HG02938 (cell line): ENCODE measurements at regions not wholly inside any gene's neighbourhood (a gene's known extent, or its start where the extent isn't known, plus 50 kb on each side); places are given as distances from the start of the nearest gene placed in this dataset.

Source experiments
- ATAC-seq: cut with Tn5 transposase; IDR thresholded peaks from one replicate; pipeline ENCODE4 v1.9.1; 2021; ENCODE audit warnings: mild to moderate bottlenecking, moderate library complexity; ENCODE audit not compliant: unreplicated experiment

DNA sequence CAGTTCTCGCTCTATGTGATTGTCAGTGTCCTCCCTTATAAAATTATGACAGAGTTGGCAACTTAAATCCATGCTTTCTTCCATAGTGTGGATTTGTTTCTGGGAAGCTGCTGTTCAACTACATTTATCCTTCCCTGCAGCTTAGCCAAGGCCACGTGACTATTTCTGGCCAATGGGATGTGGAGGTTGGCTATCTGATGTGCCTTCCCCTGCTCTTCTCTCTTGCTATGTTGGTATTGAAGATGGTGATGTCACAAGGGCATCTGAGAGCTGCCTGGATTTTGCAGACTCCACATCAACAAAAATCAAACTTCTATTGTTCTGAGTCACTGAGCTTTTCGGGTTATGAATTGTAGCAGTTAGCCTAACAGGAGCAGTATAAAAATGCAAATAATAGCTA, 164.9 kb upstream of the RHOBTB1 start:
- ATAC-seq: no peak

DNA sequence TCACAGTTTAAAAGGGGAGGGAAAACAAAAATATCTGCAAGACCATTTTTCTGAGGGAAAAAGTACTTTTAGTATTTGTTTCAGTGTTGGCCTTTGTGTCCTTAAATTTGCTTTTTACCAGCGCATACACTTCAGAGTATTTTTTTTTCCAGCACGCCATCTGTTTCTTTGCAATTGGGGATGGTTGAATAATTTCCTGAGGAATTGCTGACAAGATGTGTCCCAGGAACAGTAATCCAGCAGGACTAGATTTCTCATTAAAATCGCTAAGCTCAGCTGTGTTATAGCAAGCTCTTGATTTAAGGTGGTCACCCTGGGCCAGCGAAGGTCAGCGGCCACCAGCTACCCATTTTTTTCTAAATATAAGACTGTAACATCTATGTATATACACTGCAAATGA, 156.9 kb upstream of the RHOBTB1 start:
- no peak for ATAC-seq

DNA sequence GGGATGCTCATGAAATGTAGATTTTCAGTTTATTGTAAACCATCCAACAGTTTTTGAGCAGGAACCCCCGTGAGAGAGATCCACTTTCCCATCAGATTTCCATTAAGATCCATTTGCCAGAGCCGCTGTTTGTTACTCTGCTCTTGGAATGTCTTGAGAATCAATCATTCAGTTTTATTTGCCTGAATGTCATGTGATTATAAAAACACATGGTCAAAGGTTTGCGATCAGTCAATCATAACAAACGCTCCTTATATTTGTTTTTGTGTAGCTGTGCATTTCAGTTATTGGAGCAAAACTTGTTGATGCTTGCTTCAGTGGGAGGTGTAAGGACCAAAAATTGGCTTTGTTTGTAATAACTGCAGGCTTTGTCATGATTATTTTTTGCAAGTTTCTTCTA, 155.8 kb upstream of the RHOBTB1 start:
- no peak for ATAC-seq

DNA sequence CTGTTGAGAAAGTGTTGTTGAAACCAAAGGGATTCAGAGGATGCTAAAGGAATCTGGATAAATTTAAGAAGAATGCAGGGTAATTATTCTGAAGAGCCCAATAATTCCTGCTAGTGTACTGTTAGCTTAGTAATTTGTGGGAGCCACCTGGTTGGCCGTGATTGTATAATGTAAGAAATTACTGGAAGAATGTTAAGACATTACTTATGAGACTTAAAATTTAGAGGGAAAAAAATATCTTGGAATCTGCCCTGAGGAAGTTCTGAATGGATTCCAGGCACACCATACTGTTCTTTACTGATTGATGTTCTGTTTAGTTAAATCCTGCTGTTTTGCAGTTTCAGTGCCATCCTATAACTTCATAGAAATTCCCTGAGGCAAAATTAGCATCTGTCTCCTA, 155.0 kb upstream of the RHOBTB1 start:
- no peak for ATAC-seq

DNA sequence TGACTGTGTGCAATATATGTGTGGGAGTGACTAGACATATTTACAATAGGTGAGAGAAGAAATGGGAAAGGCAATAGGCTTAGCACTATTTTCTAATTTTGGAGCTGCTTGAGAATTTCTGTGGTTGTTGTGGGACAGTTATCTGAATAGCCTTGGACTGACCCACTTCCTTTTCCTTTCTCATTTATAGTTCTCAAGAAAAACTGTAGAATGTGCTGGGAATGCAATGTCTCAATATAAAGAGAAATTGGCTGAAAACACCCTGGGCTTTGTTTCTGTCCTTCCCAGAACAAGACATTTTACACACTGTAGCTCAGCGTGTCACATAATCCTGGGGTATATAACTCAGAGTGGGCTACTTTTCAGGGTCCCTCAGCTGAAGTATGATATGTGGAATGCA, 153.0 kb upstream of the RHOBTB1 start:
- no peak for ATAC-seq

DNA sequence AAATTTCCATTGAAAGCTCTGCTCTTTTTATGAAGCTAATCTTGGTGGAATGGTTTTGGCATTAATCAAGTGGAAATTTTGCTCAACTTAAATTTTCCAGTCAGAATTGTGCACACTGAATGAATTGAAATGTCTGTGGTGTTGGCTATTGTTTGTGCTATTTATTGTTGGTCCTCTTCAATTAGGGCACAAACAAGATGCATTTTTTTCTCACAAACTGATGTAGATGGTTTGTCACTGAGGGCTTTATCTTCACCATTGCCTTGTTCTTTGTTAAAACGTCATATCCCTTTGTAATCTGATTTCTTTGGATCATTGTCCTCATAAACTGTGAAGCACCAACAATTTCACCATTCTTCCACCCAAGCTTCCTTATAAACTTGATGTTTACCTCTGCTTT, 152.1 kb upstream of the RHOBTB1 start:
- ATAC-seq: no peak

DNA sequence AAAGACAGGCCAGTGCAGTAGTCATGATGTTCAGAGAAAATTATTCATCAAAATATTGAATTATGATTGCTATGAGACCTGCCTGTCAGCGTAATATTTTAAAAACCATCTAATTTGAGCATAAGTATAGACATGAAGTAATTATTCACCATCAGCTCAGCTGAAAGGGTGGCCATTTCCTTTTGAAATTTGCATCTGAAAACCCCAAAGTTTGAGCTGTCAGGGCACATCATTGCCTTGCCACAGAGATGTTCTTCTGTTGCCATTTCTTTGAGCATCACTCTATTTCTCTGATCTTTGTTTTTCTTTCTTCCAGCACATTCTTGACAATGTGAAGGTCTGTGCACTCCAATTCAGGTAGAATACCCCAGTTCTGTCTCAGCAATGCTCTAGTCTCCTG, 147.5 kb upstream of the RHOBTB1 start:
- ATAC-seq: no peak

DNA sequence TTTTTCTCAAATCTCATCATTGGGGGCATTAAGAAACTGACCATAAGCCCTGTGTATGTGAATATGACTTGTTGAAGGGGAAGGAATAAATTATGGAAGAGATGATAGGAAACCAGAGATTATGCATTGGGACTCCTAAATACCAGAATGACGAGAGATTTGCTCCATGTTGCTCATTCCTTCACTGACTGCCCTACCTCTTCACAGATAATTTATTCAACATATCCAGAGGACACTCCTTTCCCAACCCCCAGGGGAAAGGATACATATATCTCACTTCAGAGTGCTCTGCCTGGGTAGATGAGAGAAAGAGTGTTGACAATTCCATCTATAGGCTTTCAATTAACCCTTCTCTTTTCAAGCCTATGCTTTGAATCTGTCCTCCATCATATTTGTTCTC, 145.3 kb upstream of the RHOBTB1 start:
- ATAC-seq: no peak

DNA sequence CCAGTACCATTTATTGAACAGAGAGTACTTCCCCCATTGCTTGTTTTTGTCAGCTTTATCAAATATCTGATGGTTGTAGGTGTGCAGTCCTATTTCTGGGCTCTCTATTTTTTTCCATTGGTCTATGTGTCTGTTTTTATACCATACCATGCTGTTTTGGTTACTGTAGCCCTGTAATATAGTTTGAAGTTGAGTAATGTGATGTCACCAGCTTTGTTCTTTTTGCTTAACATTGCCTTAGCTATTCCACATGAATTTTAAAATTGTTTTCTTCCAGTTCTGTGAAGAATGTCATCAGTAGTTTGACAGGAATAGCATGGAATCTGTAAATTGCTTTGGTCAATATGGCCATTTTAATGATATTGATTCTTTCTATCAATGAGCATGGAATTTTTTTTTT, 140.5 kb upstream of the RHOBTB1 start:
- no peak for ATAC-seq

DNA sequence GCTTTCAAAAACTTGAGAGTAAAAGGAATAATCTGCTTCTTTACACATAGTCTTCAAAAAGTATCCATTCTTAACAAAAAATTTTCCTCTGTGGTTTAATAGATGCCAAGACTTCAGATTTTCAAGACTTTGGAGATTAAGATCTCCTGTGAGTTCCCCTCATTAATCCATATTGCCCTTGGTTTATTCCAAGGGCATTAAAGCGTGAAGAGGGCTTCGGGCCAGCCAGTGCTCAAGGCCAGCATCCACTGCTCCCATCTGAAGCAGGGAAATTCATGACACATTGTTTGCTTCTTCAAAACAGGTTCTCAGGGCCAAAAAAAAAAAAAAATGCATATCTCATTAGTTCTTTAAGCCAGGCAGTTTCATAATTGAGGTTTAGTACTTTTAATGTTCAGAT, 137.3 kb upstream of the RHOBTB1 start:
- ATAC-seq: no peak

DNA sequence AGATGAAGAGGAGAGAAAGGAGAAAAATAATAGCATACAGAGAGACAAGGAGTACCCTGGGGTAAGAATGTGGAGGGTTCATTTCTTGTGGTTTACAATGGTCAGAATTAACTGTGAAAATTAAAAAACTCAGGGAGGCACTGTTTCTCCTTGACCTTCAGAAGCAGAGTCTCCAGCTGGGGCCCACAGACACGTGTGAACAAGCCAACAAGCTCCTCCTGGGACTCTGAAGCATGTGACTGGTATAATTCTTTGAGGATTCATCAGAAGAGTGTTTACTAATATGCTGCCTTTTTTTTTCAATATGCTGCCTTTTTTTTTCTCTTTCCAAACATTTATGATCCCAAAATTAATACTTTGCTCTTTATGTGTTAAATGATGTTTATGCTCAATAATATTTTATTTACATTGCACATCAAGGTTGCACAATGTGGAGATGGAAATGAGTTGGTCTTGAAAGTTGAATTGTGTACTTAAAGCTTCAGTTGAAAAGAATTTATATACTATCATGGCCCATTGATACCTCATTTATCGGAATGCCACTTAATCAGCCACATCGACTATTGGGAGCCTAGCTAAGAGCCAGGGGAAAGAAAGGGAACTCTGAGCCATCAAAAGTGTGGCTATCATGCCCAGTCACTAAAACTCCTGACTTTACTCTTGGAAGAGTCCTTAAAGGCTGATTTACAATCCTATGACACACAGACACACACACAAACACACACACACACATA, 134.7 kb upstream of the RHOBTB1 start:
- ATAC-seq: no peak

DNA sequence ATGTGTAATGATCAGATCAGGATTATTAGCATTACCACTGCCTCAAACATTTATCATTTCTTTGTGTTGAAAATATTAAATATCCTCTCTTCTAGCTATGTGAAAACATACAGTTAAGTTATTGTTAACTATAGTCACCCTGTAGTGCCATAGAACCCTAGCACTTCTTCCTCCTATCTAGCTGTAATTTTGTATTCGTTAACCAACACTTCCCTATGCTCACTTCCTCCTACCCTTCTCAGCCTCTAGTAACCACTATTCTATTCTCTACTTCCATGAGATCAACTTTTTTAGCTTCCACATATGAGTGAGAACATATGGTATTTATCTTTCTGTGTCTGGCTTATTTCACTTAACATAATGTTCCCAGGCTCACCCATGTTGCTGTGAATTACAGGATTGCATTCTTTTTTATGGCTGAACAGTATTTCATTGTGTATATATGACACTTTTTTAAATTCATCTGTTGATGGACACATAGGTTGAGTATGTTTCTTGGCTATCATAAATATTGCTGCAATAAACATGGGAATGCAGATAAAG, 132.7 kb upstream of the RHOBTB1 start:
- no peak for ATAC-seq

DNA sequence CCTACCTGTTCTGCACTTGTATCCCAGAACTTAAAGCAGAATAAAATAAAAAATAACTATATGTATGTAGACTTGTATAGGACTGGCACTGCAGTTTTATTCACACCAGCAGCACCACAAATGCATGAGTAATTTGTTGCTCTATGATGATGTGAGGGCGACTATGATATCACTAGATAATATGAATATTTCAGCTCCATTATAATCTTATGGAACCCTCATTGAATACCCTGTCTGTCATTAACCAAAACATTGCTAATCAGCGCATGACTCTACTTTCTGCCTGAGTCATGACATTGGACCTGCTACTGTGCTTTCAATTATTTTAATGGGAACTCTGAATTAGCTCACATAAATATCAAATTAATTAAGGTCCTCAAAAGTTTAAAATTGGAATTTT, 129.4 kb upstream of the RHOBTB1 start:
- ATAC-seq: no peak

DNA sequence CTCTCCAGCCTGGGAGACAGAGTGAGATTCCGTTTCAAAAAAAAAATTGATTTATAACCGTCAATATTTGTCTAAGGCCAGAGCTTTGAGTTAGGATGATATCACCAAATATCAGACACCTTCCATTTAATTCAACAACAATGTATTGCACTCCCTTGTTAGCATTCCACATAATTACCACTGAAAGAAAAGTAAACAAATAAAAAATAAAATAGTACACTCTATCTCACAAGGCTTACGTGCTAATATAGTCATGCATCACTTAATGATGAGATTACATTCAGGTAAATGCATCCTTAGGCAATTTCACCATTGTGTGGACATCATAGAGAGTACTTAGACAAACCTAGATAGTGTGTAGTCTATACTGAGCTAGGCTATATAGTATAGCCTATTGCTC, 127.6 kb upstream of the RHOBTB1 start:
- ATAC-seq: no peak

DNA sequence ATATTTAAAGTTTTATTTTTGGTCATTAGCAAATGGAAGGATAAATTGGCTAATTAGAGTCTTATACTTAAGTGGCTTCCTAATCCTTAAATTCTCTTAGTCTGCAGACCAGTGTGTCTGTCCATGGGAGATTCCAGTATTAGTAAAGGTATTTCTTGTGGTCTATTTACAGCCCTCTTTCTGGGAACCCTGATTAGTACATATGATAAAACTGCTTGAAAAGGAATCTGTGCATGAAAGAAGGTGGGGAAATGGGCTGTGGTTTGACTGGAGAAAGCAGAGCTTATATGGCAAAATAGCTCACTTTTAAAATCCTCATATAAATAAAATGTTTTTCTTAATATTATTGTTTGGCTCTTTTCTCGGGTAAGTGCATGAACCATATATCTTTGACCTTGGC, 124.5 kb upstream of the RHOBTB1 start:
- no peak for ATAC-seq

DNA sequence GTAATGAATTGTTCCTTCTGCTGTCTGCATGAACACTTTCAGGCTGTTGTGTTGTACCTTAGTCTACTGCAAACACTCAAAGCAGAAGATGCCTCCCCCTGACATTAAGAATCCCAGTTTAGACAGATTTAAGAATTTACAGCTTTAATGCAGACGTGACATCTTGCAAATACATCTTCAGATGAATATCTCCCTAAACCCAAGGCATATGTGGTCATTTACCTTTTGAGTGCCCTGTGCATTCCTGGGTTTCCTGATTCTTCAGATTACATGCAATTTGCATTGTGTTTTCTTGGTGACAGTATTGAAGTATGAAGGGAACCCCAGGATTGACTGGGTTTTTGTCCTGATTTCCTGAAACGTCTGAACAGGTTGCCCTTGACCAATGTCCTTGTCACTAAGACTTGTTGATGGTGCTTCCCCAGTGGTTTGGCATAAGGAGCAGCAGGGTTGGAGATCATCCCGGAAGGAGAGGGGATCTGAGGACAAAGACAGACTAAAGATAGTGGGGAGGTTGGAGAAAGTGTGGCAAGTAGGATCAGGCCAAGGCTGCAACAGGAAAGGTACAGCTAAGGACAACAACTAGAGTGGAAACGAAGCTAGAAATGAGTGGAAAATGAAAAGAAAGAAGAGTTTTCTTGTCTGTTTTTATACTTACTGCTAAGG, 123.8 kb upstream of the RHOBTB1 start:
- ATAC-seq: no peak

DNA sequence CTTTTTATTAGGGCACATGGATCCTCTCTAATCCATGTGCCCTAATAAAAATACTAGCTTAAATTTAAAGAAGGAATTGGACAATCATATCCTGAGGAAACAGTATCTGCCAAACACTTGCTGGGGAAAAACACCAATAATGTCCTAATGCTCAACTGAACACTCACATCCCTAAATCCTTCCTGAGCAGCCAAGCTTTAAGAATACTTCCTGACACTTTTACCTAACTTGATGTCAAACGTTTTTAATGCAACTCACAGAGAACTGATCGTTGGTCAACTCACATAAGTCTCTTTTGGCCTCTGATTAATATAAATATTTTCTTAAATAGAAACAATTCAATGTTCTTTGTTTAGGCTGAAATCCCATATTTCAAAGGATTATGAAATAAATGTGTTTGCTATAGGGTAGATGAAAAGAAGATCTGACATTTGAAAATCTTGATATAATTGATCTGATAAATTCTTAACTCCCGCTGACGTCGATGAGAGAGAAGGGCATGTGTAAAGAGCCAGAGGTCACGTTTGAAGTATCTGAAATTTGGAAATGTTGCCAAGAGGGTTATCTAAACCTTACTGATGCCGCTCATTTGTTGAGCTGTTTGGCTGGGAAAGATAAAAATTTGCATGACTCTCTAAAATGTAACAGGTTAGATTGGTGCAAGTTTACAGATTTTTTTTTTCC, 122.8 kb upstream of the RHOBTB1 start:
- ATAC-seq: no peak

DNA sequence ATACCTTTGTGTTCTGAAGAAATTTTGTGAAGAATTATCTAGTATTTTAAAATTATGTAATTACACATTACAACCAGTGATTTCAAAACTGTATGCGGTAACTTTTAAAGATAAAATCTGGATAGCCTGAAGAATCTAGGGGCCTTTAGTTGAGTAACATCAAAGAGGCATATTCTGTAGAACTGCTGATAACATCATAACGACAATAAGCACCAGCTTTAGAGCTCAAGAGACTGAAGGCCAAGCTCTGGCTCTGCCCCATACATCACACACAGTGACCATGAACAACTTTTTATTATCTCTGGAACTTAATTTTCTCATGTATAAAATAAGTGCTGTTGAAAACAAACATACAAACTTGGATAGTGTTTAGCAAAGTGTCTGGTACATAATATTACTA, 121.1 kb upstream of the RHOBTB1 start:
- no peak for ATAC-seq

DNA sequence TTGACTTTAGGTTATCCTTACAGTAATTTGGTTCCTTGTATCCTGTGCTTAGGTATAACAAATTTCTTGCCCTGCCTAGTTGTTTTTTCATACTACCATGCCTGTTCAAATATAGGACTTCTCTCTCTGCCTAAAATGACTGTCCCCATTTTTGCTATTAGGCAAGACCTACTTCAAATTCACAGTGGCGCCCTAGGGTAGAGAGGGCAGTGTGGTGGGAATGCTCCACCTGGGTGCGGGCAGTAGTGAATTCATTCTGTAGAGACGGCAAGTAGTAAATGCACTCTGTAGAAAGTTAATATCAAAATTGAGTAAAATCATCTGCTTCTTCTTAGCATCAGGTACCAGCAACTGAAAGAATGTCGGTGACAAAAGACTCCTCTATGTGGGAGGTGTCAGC, 120.4 kb upstream of the RHOBTB1 start:
- no peak for ATAC-seq

DNA sequence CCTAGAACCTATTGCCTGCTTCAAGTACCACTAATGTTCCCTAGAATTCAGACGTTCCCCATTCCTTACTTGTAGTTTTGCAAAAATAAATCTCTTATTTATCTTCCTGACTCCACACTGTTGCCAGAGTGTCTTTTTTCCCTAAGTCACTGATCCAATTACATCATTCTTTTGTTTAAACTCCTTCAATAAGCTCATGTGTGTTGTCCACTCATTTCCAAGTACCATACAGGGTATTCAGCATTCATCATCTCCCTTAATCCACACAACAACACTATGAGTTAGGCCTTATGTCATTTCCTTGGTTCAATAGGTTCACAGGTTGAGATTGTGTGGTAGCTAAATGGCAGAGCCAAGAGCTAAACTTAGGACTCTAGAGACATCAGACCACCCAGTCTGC, 119.9 kb upstream of the RHOBTB1 start:
- no peak for ATAC-seq

DNA sequence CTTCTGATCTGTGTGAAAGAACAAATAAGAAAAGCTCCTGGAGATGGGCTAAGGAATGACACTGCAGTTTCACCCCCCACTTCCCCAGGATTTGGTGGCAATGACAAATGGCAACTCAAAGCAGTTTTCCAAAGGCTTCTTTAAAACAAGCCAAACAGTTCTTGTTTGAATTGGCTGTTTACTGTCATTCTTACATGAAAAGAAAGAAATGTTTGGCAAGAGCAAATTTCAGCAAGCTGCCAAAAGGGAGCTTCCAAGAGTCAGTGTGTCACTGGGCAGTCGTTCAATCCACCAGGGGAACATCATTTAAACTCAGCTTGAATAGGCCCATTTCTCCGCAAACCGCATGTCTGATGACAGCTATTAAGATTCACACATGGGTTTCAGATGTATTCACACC, 119.0 kb upstream of the RHOBTB1 start:
- no peak for ATAC-seq

DNA sequence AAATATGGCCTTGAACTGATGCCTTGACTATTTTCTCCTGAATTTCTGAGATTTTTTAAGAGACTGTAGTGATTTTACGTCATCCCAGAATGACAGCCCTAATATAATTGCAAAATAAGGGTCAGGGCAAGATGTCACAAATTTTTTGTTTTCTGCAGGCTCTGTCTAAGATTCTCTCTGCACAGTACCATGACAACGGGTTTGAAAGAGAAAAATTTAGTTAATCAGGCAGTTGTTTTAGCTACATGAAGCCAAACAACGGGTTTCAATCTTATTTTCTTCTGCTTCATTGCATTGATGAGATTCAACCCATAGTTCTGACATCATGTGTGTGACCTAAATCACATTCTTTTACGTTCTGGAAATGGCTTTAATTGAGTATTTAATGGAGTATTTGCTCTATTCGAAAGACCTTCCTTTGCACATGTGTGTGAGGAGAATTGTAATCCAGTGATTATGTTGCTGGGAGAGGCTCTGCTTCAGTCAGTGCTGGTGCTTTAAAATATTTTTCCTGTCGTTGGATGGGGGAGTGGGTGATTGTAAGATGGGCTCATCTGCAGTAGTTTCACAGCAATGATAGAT, 118.0 kb upstream of the RHOBTB1 start:
- no peak for ATAC-seq
